Fibroblast of pulmonary artery (primary cell): ENCODE measurements at regions not wholly inside any gene's neighbourhood (a gene's known extent, or its start where the extent isn't known, plus 50 kb on each side); places are given as distances from the start of the nearest gene placed in this dataset.

ENCODE experiments used
- DNase-seq: peaks from one replicate; pipeline ENCODE4 v3.0.0-alpha.2; 2010; ENCODE audit warnings: low read depth
- H3K4me3 ChIP-seq: replicated peaks from 2 replicates; pipeline ENCODE4 v1.5.1; 2011; ENCODE audit warnings: low read depth, mild to moderate bottlenecking, control low read depth, low read length, moderate library complexity
- TF ChIP-seq, protein P1 (sequence below): IDR thresholded peaks from 2 replicates; pipeline ENCODE4 v1.5.1; 2011; ENCODE audit warnings: mild to moderate bottlenecking, control low read depth, low read length, inconsistent platforms; ENCODE audit errors: missing control alignments

DNA sequence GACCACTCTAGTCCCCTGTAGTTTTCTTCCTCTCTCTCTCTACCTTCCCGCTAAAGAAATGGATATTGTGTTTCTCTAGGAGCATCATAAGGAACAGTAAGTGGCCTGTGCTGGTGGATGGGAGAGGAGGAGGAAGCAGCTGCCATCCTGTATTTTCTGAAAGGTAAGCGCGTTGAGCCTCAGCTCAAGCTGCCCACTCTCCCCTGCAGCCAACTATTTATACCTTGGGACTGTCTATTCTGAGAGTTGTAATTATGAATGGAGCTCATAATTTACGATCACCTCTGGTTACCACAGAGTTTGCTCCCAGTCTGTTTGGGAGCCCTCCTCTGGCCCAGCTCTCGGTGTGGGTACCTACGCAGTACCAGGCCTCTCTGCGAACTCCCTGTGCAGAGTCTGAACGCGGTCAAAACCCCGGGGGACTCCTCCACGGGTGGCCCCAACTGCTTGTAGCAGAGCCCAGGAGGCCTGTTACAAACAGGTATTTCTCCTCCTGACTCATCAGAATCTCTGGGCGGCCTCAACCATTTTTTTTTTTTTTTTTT lies 285.4 kb downstream of the SMOC2 start:
- H3K4me3 ChIP-seq = no peak overlapping the region
- no peak for DNase-seq
- TF ChIP-seq, protein P1, sequence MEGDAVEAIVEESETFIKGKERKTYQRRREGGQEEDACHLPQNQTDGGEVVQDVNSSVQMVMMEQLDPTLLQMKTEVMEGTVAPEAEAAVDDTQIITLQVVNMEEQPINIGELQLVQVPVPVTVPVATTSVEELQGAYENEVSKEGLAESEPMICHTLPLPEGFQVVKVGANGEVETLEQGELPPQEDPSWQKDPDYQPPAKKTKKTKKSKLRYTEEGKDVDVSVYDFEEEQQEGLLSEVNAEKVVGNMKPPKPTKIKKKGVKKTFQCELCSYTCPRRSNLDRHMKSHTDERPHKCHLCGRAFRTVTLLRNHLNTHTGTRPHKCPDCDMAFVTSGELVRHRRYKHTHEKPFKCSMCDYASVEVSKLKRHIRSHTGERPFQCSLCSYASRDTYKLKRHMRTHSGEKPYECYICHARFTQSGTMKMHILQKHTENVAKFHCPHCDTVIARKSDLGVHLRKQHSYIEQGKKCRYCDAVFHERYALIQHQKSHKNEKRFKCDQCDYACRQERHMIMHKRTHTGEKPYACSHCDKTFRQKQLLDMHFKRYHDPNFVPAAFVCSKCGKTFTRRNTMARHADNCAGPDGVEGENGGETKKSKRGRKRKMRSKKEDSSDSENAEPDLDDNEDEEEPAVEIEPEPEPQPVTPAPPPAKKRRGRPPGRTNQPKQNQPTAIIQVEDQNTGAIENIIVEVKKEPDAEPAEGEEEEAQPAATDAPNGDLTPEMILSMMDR = no peak

DNA sequence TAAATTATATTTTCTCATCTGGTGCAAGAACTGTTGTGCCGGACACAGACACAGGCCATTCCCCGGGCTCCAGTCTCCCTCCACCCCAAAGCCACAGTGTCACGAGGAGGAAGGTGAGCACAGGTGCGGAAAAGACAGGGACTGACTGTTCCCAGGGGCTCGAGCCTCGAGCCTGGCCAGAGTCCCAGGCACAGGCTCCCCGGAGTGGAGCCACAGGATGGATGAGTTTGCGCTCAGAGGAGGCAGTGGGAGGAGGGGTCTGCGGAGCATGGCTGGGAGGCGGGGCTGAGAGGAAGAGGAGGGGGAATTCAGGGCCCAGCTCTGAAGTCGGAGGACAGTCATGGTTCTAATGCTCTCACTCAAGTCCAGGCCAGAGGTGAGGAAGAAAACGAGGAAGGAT lies 284.8 kb downstream of the SMOC2 start:
- no peak overlapping the region for H3K4me3 ChIP-seq
- DNase-seq = no peak
- TF ChIP-seq, protein P1 = no peak

DNA sequence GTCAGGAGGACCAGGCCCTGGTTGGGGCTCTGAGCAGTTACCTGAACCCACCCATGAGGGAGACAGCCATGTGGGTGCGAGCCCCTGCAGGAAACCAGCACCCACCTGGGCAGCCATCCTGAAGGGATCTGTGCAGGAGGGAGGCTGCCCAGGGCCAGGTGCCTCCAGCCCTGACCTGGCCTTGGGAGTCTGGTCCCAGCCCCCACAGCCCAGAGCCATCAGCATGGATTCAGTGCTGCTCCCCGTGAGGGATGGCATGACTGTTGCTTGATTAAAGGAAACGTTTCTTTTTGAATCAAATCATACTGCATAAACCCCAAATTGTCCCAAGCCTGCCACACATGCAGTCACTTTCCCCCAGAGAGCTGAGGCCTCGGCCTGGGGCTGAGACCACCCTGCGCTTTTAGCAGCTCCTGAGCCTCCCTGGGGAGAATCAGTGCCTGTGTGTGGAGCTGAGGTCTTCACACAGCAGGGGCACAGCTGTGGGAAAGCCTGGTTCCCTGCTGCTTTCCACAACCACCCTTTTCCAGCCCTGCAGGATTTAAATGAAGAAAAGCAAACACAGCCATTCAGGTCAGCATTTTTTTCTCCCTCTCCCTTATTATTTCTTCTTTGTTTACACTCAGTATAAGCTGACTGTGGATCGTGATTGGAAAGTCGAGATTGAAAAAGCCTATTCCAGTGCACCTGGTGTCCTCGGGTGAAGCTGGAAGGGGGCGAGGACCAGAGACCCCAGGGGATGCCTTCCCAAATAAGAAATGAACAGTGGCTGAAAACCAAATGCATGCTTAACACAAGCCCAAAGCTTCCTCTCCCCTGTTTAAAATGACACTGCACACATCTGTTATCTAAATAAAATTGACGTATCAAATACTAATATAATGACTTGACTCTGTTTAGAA lies 283.9 kb downstream of the SMOC2 start:
- no peak for DNase-seq
- TF ChIP-seq, protein P1 = no peak
- H3K4me3 ChIP-seq = no peak overlapping the region

DNA sequence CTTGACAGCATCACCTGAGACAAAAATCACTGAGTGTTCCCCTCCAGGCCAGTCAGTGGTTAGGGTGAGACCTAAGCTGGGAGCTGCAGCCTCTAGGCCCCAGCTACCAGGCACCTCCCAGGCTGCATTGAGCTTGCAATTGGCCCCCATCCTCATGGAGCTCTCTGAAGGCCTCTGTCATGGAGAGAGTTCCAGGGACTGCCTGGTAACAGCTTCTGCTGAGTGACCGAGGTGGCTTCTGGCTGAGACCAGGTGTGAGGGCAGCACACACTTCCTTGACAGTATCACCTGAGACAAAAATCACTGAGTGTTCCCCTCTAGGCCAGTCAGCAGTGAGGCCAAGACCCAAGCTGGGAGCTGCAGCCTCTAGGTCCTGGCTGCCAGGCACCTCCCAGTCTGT lies 283.0 kb downstream of the SMOC2 start:
- TF ChIP-seq, protein P1 = no peak
- DNase-seq = no peak
- no peak overlapping the region for H3K4me3 ChIP-seq

DNA sequence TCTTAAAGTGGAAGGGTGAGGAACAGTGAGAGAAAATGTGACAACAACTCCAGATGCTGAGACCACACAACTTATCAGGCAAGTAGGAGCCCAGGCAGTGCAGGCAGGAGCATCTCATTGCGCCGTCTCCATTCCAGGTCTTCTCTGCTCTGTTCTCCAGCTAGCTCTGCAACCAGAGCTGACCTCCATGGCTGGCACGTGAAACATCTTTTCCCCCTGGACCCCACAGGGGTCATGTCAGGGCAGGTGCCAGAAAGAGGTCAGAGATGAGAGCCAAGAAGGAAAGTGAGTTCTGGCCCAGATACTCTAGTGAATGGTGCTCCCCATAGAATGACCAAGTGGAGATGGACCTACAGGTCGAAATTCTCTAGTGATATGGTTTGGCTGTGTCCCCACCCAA lies 281.4 kb downstream of the SMOC2 start:
- TF ChIP-seq, protein P1 = no peak
- no peak overlapping the region for H3K4me3 ChIP-seq
- DNase-seq = no peak

DNA sequence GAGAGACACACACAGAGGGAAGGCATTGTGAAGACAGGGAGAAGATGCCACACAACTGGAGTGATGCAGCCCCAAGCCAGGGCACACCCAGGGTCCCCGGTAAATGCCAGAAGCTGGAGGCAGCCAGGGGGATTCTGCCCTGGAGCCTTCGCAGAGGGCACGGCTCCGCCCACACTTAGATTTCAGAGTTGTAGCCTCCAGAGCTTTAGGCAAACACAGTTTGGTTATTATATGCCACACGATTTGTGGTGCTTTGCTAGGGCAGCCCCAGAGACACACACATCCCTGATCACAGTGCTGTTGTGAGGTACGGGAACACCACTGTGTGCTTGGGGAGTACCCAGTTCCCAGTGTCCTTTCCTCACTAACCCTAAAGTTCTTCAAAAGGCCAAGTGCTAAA lies 280.6 kb downstream of the SMOC2 start:
- no peak overlapping the region for H3K4me3 ChIP-seq
- TF ChIP-seq, protein P1 = no peak
- DNase-seq = no peak
